Uterus (tissue), 3 donors: ENCODE measurements at regions not wholly inside any gene's neighbourhood (a gene's known extent, or its start where the extent isn't known, plus 50 kb on each side); places are given as distances from the start of the nearest gene placed in this dataset.

Experiments used
- DNase-seq, 2 donors: peaks; one replicate each; pipeline ENCODE4 v3.0.0-alpha.2; 2019 to 2020
- H3K27ac ChIP-seq, 2 donors: fragments of 200-600 bp; sonication (generic); 1 replicate in 1 of 2; 2 replicates in 1 of 2; pipeline ENCODE4 v1.5.1; 2016 to 2018
- H3K27me3 ChIP-seq, 2 donors: fragments of 200-600 bp; sonication (generic); one replicate each; pipeline ENCODE4 v1.5.1; 2018 to 2019; ENCODE audit warnings: control low read depth in 1 of 2
- H3K36me3 ChIP-seq, 2 donors: fragments of 200-600 bp; sonication (generic); one replicate each; pipeline ENCODE4 v1.5.1; 2019; ENCODE audit warnings: control low read depth in 1 of 2
- H3K4me1 ChIP-seq, 2 donors: fragments of 200-600 bp; sonication (generic); one replicate each; pipeline ENCODE4 v1.5.1; 2018 to 2019; ENCODE audit warnings: control low read depth in 1 of 2
- H3K4me3 ChIP-seq, 2 donors: fragments of 200-600 bp; sonication (generic); 1 replicate in 1 of 2; 2 replicates in 1 of 2; pipeline ENCODE4 v1.5.1; 2018 to 2019; ENCODE audit warnings: mild to moderate bottlenecking in 1 of 2
- H3K9me3 ChIP-seq, 2 donors: fragments of 200-600 bp; sonication (generic); one replicate each; pipeline ENCODE4 v1.5.1; 2019; ENCODE audit warnings: control low read depth in 1 of 2
- POLR2A ChIP-seq, 2 donors: fragments of 450-650 bp; IDR thresholded peaks; one replicate each; pipeline ENCODE4 v1.6.1; 2016; ENCODE audit warnings: antibody characterized with exemption in 2 of 2, mild to moderate bottlenecking in 1 of 2, moderate library complexity in 1 of 2
- intact Hi-C: fragments of 100-400 bp; cut with DNase I; formaldehyde crosslinking; loops from one replicate; pipeline ENCODE4 v1.15.1; 2023; ENCODE audit warnings: low total_unique reads
- TF ChIP-seq, protein P1 (sequence below), 4 experiments: fragments of 200-600 bp in 2 of 4; fragments of 450-650 bp in 2 of 4; sonication (generic) in 2 of 4; IDR thresholded peaks; one replicate each; pipeline ENCODE4 v1.5.1; 2016 to 2019; ENCODE audit warnings: antibody characterized with exemption in 4 of 4, mild to moderate bottlenecking in 2 of 4, moderate library complexity in 1 of 4
- donor health status: DM: yes; HTN: yes; CAD: no.

DNA sequence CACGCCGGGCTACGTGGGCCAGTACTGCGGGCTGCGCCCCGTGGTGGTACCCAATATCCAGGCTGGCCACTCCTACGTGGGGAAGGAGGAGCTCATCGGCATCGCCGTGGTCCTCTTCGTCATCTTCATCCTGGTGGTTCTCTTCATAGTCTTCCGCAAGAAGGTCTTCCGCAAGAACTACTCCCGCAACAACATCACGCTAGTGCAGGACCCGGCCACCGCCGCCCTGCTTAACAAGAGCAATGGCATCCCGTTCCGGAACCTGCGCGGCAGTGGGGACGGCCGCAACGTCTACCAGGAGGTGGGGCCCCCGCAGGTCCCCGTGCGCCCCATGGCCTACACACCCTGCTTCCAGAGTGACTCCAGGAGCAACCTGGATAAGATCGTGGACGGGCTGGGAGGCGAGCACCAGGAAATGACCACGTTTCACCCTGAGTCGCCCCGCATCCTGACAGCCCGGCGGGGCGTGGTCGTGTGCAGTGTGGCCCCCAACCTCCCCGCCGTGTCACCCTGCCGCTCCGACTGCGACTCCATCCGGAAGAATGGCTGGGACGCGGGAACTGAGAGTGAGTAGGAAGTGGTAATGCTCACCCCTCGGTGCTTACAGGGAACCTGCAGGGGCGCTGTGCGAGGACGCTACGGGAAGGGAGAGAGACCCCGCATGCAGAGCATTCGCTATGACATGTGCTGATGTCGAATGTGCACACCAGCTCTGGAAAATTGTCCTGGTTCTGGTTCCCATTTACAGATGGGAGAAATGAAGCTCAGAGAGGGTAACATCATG lies 86.4 kb upstream of the MTNR1B start:
- no peaks in the 10 kb centered on the region for H3K9me3 ChIP-seq
- no peaks in the 10 kb centered on the region for H3K36me3 ChIP-seq
- TF ChIP-seq, protein P1, sequence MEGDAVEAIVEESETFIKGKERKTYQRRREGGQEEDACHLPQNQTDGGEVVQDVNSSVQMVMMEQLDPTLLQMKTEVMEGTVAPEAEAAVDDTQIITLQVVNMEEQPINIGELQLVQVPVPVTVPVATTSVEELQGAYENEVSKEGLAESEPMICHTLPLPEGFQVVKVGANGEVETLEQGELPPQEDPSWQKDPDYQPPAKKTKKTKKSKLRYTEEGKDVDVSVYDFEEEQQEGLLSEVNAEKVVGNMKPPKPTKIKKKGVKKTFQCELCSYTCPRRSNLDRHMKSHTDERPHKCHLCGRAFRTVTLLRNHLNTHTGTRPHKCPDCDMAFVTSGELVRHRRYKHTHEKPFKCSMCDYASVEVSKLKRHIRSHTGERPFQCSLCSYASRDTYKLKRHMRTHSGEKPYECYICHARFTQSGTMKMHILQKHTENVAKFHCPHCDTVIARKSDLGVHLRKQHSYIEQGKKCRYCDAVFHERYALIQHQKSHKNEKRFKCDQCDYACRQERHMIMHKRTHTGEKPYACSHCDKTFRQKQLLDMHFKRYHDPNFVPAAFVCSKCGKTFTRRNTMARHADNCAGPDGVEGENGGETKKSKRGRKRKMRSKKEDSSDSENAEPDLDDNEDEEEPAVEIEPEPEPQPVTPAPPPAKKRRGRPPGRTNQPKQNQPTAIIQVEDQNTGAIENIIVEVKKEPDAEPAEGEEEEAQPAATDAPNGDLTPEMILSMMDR (IDR thresholded peaks at IDR 0.05), result no peak
- no peak for TF ChIP-seq POLR2A (IDR thresholded peaks at IDR 0.05)
- no peaks in the 10 kb centered on the region for H3K4me1 ChIP-seq
- H3K27ac ChIP-seq, result no peak overlapping the region
- no peaks in the 10 kb centered on the region for H3K27me3 ChIP-seq
- DNase-seq, result no peak
- H3K4me3 ChIP-seq, result no peak overlapping the region
- intact Hi-C loops, result no loop called here

DNA sequence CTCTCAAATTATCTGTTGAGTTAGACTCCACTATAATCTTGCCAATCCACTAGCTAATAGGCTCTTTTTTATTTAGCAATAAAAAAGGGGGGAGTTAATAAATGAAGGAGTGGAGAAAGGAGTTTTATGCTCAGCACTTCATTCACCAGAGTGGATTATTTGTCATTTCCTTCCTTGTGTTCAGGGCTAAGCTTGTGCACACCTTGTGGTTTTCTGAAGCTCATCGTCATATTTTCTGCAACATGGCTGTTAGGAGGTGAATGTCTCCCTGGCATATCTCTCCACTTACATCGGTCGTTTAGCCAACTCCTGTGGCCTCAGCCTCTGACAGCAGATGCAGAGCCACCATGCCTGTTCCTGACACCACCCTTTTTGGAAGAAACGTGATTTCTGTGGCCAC lies 83.9 kb upstream of the MTNR1B start:
- Histone ChIP-seq H3K27ac (no peak overlapping the region), H3K4me1 (no peaks in the 10 kb centered on the region), H3K36me3 (no peaks in the 10 kb centered on the region), H3K27me3 (no peaks in the 10 kb centered on the region), H3K9me3 (no peaks in the 10 kb centered on the region), H3K4me3 (no peak overlapping the region)
- TF ChIP-seq, protein P1 (IDR thresholded peaks at IDR 0.05), result no peak
- TF ChIP-seq POLR2A (IDR thresholded peaks at IDR 0.05), result no peak
- no peak for DNase-seq
- intact Hi-C loops, result no loop called here

DNA sequence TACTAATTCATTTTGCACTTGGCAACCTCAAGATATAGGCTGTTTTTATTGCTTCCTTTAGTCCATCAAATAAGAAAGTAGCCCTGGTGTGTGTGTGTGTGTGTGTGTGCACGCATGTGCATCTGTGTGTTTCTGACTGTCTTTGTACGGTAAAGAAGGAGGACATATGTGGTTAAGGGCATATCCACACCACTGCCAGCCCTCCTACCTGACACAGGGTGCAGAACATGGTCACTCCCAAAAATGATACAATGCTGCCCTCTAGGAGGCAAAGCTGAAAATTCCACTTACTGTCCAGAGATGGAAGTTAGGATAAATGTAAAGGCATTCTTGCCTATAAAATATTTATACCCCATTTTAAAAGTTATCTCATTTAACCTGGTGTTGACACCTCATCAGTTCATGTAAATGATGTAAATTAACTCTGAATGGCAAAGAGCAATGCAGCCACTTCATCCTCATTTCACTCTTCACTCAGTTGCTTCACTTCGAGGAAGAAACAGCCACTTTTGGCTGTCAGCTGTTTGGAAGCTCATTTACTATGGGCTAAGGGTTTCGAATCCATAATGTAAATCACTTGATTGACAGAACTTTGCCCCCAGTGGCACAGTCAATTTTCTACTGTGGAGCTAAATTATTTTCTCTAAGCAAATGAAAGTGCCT lies 83.1 kb upstream of the MTNR1B start:
- H3K9me3 ChIP-seq, result no peaks in the 10 kb centered on the region
- intact Hi-C loops, result no loop called here
- no peaks in the 10 kb centered on the region for H3K4me1 ChIP-seq

DNA sequence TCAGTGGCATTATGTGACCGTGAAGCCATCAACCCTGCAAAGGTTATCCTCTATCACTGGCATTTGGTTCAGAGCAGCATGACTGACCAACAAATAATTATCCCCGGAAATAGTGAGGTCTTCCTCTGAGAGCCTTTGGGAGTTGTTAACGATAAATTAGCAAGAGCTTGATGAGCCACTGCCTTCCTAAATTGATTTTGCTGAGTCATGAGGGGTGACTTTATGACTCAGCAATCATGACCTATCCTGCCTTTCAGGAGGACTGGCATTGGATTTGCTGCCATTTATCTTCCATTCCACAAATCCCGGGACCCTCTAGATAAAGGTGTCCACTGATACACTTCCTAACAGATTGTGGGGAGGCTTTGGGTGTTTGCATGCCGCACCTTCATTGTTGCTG lies 80.8 kb upstream of the MTNR1B start:
- no peaks in the 10 kb centered on the region for H3K27me3 ChIP-seq
- no peaks in the 10 kb centered on the region for H3K9me3 ChIP-seq
- no peak overlapping the region for H3K27ac ChIP-seq
- H3K4me1 ChIP-seq, result no peaks in the 10 kb centered on the region
- H3K36me3 ChIP-seq, result no peaks in the 10 kb centered on the region
- DNase-seq, result no peak
- no peak overlapping the region for H3K4me3 ChIP-seq
- TF ChIP-seq, protein P1 (IDR thresholded peaks at IDR 0.05), result no peak
- TF ChIP-seq POLR2A (IDR thresholded peaks at IDR 0.05), result no peak
- intact Hi-C loops, result no loop called here

More for the DNA sequence above, 83.1 kb upstream of the MTNR1B start:
- H3K27me3 ChIP-seq, result no peaks in the 10 kb centered on the region
- no peak for TF ChIP-seq POLR2A (IDR thresholded peaks at IDR 0.05)
- TF ChIP-seq, protein P1 (IDR thresholded peaks at IDR 0.05), result peak; percentile 43 to 62 (median 47)
- peak in 1 of 2 donors; percentile 24 for DNase-seq
- no peak overlapping the region for H3K27ac ChIP-seq
- no peak overlapping the region for H3K4me3 ChIP-seq
- no peaks in the 10 kb centered on the region for H3K36me3 ChIP-seq

DNA sequence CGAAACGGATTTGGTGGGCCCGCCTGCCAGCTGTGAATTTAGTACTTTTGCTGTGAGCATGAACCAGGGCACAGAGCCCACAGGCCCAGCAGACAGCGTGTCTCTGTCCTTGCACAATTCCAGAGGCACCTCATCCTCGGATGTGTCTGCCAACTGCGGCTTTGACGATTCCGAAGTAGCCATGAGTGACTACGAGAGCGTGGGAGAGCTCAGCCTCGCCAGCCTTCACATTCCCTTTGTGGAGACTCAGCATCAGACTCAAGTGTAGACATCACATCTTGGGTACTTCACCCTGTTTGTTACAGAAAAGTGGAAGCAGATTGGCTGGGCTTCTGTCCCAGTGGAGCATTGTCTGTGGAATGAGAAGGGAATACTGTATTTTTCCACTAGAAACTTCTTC lies 78.6 kb upstream of the MTNR1B start:
- Histone ChIP-seq H3K4me1 (no peaks in the 10 kb centered on the region), H3K9me3 (no peaks in the 10 kb centered on the region), H3K27ac (no peak overlapping the region), H3K36me3 (no peaks in the 10 kb centered on the region), H3K4me3 (no peak overlapping the region), H3K27me3 (no peaks in the 10 kb centered on the region)
- TF ChIP-seq, protein P1 (IDR thresholded peaks at IDR 0.05), result no peak
- TF ChIP-seq POLR2A (IDR thresholded peaks at IDR 0.05), result no peak
- no peak for DNase-seq
- intact Hi-C loops, result no loop called here
